BLaER1 treated with 17β-estradiol and CSF1 and Interleukin-3, amounts not matched to agents 10 nM and 100 nM (cell line): ENCODE measurements at regions not wholly inside any gene's neighbourhood (a gene's known extent, or its start where the extent isn't known, plus 50 kb on each side); places are given as distances from the start of the nearest gene placed in this dataset.
A peak's percentile ranks its signal among the peaks of the same experiment; 100 is the strongest.
"Not testable (repeated sequence)": the region's sequence is repeated elsewhere in the genome, so short reads cannot be mapped to it uniquely, and the experiment has no call there.

Experiments
- H3K27ac ChIP-seq, 11 experiments: shearing (Covaris generic); formaldehyde crosslinking; 2 replicates each; pipeline ENCODE4 v1.8.1; 2022
- H3K27me3 ChIP-seq, 11 experiments: shearing (Covaris generic); formaldehyde crosslinking; 2 replicates each; pipeline ENCODE4 v1.8.1; 2022
- H3K36me3 ChIP-seq, 11 experiments: shearing (Covaris generic); formaldehyde crosslinking; 2 replicates each; pipeline ENCODE4 v1.8.1; 2022
- H3K4me1 ChIP-seq, 10 experiments: shearing (Covaris generic); formaldehyde crosslinking; 2 replicates each; pipeline ENCODE4 v1.8.1; 2022
- H3K4me2 ChIP-seq, 11 experiments: shearing (Covaris generic); formaldehyde crosslinking; 2 replicates each; pipeline ENCODE4 v1.8.1; 2022
- H3K4me3 ChIP-seq, 10 experiments: shearing (Covaris generic); formaldehyde crosslinking; 2 replicates each; pipeline ENCODE4 v1.8.1; 2022
- H3K9ac ChIP-seq, 11 experiments: shearing (Covaris generic); formaldehyde crosslinking; 2 replicates each; pipeline ENCODE4 v1.8.1; 2022
- H3K9me3 ChIP-seq, 11 experiments: shearing (Covaris generic); formaldehyde crosslinking; replicated peaks in 1 of 11; 2 replicates each; pipeline ENCODE4 v1.8.1; 2022
- H4K20me1 ChIP-seq, 11 experiments: shearing (Covaris generic); formaldehyde crosslinking; 2 replicates each; pipeline ENCODE4 v1.8.1; 2022
- Cebpa-rat ChIP-seq, 11 experiments: shearing (Covaris generic); IDR thresholded peaks; 2 replicates each; pipeline ENCODE4 v1.8.1; 2022

DNA sequence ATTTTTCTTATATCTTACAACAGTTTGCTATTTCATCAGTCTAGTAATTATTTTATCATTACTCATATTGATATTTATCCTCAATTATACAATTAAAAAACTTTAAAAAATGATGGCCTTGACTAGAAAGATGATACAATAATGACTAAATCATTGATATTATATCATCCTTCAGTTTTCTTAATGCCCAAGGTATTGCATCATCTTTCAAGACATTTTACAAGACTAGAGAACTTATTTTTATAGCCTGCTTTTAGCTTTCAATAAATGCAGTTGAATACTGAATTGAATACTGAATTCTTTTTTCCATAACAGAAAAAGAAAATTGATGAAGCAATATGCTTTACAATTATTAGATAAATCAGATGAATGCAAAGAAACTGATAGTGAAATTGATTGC lies 886.5 kb upstream of the LRRC4C start:
- Histone ChIP-seq H3K4me2 (no peak overlapping the region), H3K4me1 (no peaks in the 10 kb centered on the region), H3K9ac (no peak overlapping the region), H3K9me3 (peaks cover 0 to 15% (median 9%) of the 10 kb centered on the region in 11 experiments; a peak in 16 of 22 replicates), H3K36me3 (no peaks in the 10 kb centered on the region), H3K27me3 (no peaks in the 10 kb centered on the region), H3K4me3 (no peak overlapping the region), H3K27ac (no peak overlapping the region), H4K20me1 (no peaks in the 10 kb centered on the region)
- no peak for TF ChIP-seq Cebpa-rat (IDR thresholded peaks at IDR 0.05)

DNA sequence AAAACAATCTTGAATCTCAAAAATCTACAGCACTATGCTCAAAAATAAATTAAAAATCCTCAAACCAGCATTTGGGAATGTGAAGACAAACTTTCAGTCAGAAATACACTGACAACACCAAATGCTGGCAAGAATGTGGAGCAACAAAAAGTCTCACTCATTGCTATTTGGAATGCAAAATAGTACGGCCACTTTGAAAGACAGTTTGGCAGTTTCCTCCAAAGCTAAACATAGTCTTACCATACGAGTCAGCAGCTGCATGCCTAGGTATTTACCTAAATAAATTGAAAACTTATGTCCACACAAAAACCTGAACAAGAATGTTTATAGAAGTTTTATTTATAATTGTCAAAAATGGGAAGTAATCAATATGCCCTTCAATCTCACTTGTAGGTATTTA lies 904.2 kb upstream of the LRRC4C start:
- H3K36me3 ChIP-seq: no peaks in the 10 kb centered on the region
- no peaks in the 10 kb centered on the region for H3K27me3 ChIP-seq
- no peak overlapping the region for H3K4me3 ChIP-seq
- H3K27ac ChIP-seq: no peak overlapping the region
- no peaks in the 10 kb centered on the region for H4K20me1 ChIP-seq
- H3K9me3 ChIP-seq: peaks cover 0 to 15% (median 8%) of the 10 kb centered on the region in 11 experiments; a peak in 16 of 22 replicates
- no peak overlapping the region for H3K9ac ChIP-seq
- no peaks in the 10 kb centered on the region for H3K4me1 ChIP-seq
- no peak overlapping the region for H3K4me2 ChIP-seq
- no peak for TF ChIP-seq Cebpa-rat (IDR thresholded peaks at IDR 0.05)

DNA sequence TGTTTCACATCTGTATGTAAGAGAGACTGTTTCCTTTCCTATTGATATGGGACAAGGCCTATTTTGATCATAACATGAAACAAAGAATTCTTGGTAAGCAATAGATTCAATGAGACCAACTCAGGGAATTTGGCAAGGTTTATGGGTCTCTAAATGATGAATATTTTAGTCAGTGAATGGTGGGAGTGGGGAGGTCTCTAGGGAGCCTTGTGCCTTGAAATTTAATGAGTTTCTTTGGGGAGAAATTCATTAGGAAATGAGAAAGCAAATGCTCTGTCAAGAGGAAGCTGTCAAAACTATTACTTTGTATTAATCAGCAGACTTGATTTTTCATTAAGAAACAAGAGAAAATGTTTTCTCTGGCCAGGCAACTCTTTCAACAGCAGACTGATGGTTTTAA lies 921.7 kb upstream of the API5 start:
- H3K4me2 ChIP-seq: no peak overlapping the region
- H3K9ac ChIP-seq: no peak overlapping the region

DNA sequence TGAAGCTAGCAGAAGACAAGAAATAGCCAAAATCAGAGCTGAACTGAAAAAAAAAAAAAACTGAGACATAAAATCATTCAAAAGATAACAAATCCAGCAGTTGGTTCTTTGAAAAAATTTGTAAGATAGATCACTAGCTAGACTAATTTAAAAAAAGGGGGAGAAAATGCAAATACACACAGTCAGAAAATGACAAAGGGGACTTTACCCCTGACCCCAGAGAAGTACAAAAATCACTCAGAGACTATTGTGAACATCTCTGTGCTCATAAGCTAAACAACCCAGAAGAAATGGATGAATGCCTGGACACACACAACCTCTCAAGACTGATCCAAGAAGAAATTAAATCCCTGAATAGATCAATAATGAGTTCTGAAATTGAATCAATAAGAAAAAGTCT lies 914.3 kb upstream of the API5 start:
- Histone ChIP-seq H3K27ac (no peak overlapping the region), H4K20me1 (no peaks in the 10 kb centered on the region), H3K4me3 (no peak overlapping the region), H3K9ac (no peak overlapping the region), H3K27me3 (no peaks in the 10 kb centered on the region), H3K36me3 (no peaks in the 10 kb centered on the region), H3K4me2 (no peak overlapping the region), H3K9me3 (no peaks in the 10 kb centered on the region), H3K4me1 (no peaks in the 10 kb centered on the region)
- TF ChIP-seq Cebpa-rat (IDR thresholded peaks at IDR 0.05): no peak

More for the DNA sequence above, 921.7 kb upstream of the API5 start:
- Histone ChIP-seq H4K20me1 (no peaks in the 10 kb centered on the region), H3K27ac (no peak overlapping the region), H3K9me3 (no peaks in the 10 kb centered on the region), H3K4me1 (no peaks in the 10 kb centered on the region), H3K27me3 (no peaks in the 10 kb centered on the region), H3K4me3 (no peak overlapping the region), H3K36me3 (no peaks in the 10 kb centered on the region)
- TF ChIP-seq Cebpa-rat (IDR thresholded peaks at IDR 0.05): no peak

DNA sequence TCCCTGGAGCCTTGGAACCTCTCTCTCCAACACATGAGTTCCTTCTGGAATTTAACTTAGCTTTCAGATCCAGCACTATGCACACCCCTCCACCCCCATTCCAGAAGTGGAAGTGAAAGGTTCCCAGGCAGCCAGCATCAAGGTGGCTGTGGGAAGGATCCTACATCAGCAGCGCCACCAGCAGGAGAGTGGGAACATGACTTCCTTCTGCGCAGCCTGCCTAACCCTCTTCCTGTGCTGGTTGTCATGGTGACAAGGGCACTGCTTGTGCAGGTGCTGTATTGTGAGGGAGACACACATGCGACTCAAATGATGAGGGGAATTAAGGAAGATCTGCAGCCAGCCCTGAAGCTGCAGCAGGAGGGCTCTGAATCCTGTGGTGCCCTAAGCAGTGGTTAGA lies 904.5 kb upstream of the API5 start:
- peaks cover 0 to 12% (median 0%) of the 10 kb centered on the region in 10 experiments; a peak in 5 of 20 replicates for H3K4me1 ChIP-seq
- H3K36me3 ChIP-seq: no peaks in the 10 kb centered on the region
- no peak overlapping the region for H3K27ac ChIP-seq
- no peaks in the 10 kb centered on the region for H3K27me3 ChIP-seq
- H3K9me3 ChIP-seq: no peaks in the 10 kb centered on the region
- H3K9ac ChIP-seq: no peak overlapping the region
- no peak overlapping the region for H3K4me3 ChIP-seq
- no peak overlapping the region for H3K4me2 ChIP-seq
- H4K20me1 ChIP-seq: no peaks in the 10 kb centered on the region
- no peak for TF ChIP-seq Cebpa-rat (IDR thresholded peaks at IDR 0.05)

DNA sequence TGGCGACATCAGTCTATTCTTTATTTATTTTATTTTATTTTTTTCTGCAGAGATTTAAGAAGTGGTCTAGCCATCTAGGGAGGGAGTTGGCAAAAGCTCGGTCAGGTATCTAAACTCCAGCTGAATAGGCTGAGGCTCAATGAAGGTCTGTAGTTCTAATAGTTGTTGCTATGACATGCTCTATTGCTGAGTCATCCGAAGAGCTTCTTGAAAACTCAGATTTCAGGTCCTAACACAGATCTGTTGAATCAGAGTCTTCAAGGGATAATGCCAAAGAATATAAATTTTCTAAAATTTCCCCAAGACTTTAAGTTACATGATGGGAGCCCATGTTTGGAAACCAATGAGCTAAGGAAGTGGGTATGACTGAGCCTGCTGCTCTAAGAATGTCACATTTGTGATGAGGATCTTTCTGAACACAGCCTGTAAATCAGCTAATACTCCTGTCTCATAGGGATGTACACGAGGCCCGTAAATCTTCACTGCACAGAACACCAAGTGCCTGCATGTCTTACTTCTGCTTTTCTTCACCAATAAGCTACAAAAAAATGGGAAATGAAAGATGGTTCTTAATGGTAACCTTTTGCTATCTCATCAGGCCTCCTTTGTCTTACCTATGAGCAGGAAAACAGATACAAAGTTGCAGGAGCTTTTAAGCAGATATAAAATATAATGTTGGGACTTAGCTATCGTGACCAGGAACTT lies 901.4 kb upstream of the API5 start:
- no peaks in the 10 kb centered on the region for H4K20me1 ChIP-seq
- no peak overlapping the region for H3K4me3 ChIP-seq
- H3K9ac ChIP-seq: no peak overlapping the region
- H3K36me3 ChIP-seq: no peaks in the 10 kb centered on the region
- TF ChIP-seq Cebpa-rat (IDR thresholded peaks at IDR 0.05): no peak
- H3K4me2 ChIP-seq: peak overlapping the region in 1 of 11 experiments; percentile 22; a peak in 1 of 22 replicates
- no peak overlapping the region for H3K27ac ChIP-seq
- H3K4me1 ChIP-seq: peaks cover 0 to 10% (median 0%) of the 10 kb centered on the region in 10 experiments; a peak in 5 of 20 replicates
- no peaks in the 10 kb centered on the region for H3K9me3 ChIP-seq
- H3K27me3 ChIP-seq: no peaks in the 10 kb centered on the region

DNA sequence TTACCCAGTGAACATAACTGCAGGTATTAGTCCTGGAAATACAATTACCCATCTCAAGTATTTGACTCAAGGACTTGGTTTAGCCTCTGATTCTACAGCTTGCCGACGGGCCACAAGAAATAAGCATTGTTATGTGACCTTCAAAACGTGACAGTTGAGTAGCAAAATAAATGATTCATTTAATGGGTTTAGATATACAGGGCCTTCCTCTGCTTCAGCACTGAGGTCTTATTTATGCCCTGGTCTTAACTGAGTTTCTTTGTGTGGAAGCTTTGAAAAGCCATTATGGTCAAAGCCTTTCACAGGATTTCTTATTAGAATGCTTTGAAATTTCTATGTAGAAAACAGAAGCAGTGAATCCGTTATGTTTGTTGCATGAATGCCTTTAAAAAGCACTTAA lies 899.2 kb upstream of the API5 start:
- H3K4me2 ChIP-seq: no peak overlapping the region
- H3K4me1 ChIP-seq: peaks cover 0 to 9% (median 0%) of the 10 kb centered on the region in 10 experiments; a peak in 5 of 20 replicates
- no peak overlapping the region for H3K9ac ChIP-seq
- H3K36me3 ChIP-seq: no peaks in the 10 kb centered on the region
- H3K27ac ChIP-seq: no peak overlapping the region
- no peak for TF ChIP-seq Cebpa-rat (IDR thresholded peaks at IDR 0.05)
- no peaks in the 10 kb centered on the region for H4K20me1 ChIP-seq
- H3K4me3 ChIP-seq: no peak overlapping the region
- H3K27me3 ChIP-seq: no peaks in the 10 kb centered on the region
- no peaks in the 10 kb centered on the region for H3K9me3 ChIP-seq

DNA sequence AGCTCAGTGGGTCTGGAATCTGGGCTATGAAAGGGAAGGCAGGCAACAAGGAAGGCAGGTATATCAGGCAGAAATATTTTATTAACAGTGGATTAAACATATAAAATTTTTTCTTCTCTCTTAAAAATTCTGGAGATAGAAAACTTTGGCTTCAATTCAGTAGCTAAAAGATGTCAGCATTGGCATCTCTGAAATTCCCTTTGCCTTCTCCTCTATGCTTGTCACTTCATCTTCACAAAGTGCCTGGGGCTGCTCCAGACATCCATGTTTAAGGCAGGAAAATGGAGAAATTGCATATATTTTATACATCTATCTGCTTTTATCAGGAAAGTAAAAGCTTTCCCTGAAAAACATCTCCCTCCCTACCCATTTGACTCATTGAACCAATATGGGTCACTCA lies 894.1 kb upstream of the API5 start:
- Histone ChIP-seq H3K36me3 (no peaks in the 10 kb centered on the region), H3K4me3 (no peak overlapping the region), H4K20me1 (no peaks in the 10 kb centered on the region), H3K4me1 (no peaks in the 10 kb centered on the region), H3K27ac (no peak overlapping the region), H3K9me3 (no peaks in the 10 kb centered on the region), H3K4me2 (no peak overlapping the region), H3K27me3 (no peaks in the 10 kb centered on the region), H3K9ac (no peak overlapping the region)
- TF ChIP-seq Cebpa-rat (IDR thresholded peaks at IDR 0.05): no peak

DNA sequence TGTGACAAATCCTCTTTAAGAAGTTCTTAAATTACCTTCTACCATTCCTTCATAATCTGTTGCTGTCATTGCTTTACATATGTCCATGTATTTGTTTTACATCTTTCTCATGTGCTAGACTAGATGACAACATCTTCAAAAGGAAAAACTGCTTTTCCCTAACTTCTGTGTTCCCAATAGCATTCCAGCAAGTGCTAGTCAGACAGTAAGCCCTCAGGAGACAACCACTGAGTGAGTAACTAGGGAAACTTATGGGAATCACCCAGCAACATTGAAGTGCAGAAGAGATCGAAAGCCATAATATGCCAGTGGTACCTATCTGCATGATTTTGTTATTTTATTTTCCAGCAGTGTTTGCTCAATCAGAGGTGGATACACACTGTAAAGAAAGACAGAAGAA lies 889.7 kb upstream of the API5 start:
- Histone ChIP-seq H3K9me3 (no peaks in the 10 kb centered on the region), H3K4me2 (no peak overlapping the region)
- no peak for TF ChIP-seq Cebpa-rat (IDR thresholded peaks at IDR 0.05)

DNA sequence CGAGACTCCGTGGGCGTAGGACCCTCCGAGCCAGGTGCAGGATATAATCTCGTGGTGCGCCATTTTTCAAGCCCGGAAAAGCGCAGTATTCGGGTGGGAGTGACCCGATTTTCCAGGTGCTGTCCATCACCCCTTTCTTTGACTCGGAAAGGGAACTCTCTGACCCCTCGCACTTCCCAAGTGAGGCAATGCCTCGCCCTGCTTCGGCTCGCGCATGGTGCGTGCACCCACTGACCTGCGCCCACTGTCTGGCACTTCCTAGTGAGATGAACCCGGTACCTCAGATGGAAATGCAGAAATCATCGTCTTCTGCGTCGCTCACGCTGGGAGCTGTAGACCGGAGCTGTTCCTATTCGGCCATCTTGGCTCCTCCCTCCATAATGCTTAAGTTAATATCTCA lies 876.9 kb upstream of the API5 start:
- not testable (repeated sequence) for H3K4me3 ChIP-seq, H3K9ac ChIP-seq, H3K4me2 ChIP-seq, H3K36me3 ChIP-seq, H3K27me3 ChIP-seq, H4K20me1 ChIP-seq, H3K4me1 ChIP-seq, H3K27ac ChIP-seq, H3K9me3 ChIP-seq

More for the DNA sequence above, 889.7 kb upstream of the API5 start:
- no peak overlapping the region for H3K9ac ChIP-seq
- H3K4me3 ChIP-seq: no peak overlapping the region
- H3K4me1 ChIP-seq: no peaks in the 10 kb centered on the region
- no peaks in the 10 kb centered on the region for H4K20me1 ChIP-seq
- no peak overlapping the region for H3K27ac ChIP-seq
- no peaks in the 10 kb centered on the region for H3K36me3 ChIP-seq
- no peaks in the 10 kb centered on the region for H3K27me3 ChIP-seq
